A673 (cell line): ENCODE measurements at regions not wholly inside any gene's neighbourhood (a gene's known extent, or its start where the extent isn't known, plus 50 kb on each side); places are given as distances from the start of the nearest gene placed in this dataset.

ENCODE experiments used
- BruUV-seq: library from RNA; stranded (reverse); fragments of 400-500 nt; replicated peaks from 2 replicates; lab custom pipeline; 2021; lab: Mats Ljungman, UMichigan
- CTCF ChIA-PET: fragments of 300-600 bp; sonication (Branson Sonifier 250); formaldehyde crosslinking; loops from one replicate; lab custom pipeline; 2022; ENCODE audit warnings: antibody characterized with exemption; lab: Charles Lee
- POLR2A ChIA-PET: fragments of 300-600 bp; sonication (Branson Sonifier 250); formaldehyde crosslinking; loops from one replicate; lab custom pipeline; 2022; ENCODE audit warnings: antibody characterized with exemption; ENCODE audit not compliant: low non-redundant PET; lab: Charles Lee
- DNase-seq: peaks from one replicate; pipeline ENCODE4 v3.0.0-alpha.2; 2015; ENCODE audit warnings: low spot score
- H3K27ac ChIP-seq: fragments of 200-600 bp; sonication (generic); 2 replicates; pipeline ENCODE4 v1.5.1; 2016; ENCODE audit warnings: mixed run types, low read depth, mild to moderate bottlenecking, mixed read lengths, antibody characterized with exemption, low read length; ENCODE audit not compliant: poor library complexity, severe bottlenecking
- H3K27me3 ChIP-seq: fragments of 200-600 bp; sonication (generic); replicated peaks from 2 replicates; pipeline ENCODE4 v1.6.1; 2017; ENCODE audit warnings: mixed run types, low read depth, mild to moderate bottlenecking, mixed read lengths, antibody characterized with exemption, low read length; ENCODE audit not compliant: insufficient read depth, poor library complexity
- H3K36me3 ChIP-seq: fragments of 200-600 bp; sonication (generic); 2 replicates; pipeline ENCODE4 v1.6.1; 2016; ENCODE audit warnings: mixed run types, mild to moderate bottlenecking, mixed read lengths, antibody characterized with exemption, low read length; ENCODE audit not compliant: insufficient read depth, poor library complexity, severe bottlenecking
- H3K4me1 ChIP-seq: fragments of 200-600 bp; sonication (generic); 2 replicates; pipeline ENCODE4 v1.6.1; 2017; ENCODE audit warnings: mixed run types, mild to moderate bottlenecking, mixed read lengths, antibody characterized with exemption, low read length; ENCODE audit not compliant: insufficient read depth, poor library complexity, severe bottlenecking
- H3K4me3 ChIP-seq: fragments of 200-600 bp; sonication (generic); 2 replicates; pipeline ENCODE4 v1.5.1; 2016; ENCODE audit warnings: low read depth, mixed run types, mild to moderate bottlenecking, mixed read lengths, low read length; ENCODE audit not compliant: poor library complexity, severe bottlenecking
- H3K9me3 ChIP-seq: fragments of 200-600 bp; sonication (generic); 2 replicates; pipeline ENCODE4 v1.6.1; 2016; ENCODE audit warnings: mixed run types, low read depth, mild to moderate bottlenecking, mixed read lengths, antibody characterized with exemption, low read length; ENCODE audit not compliant: poor library complexity, severe bottlenecking
- CTCF ChIP-seq: fragments of 300-800, 200-600 bp; sonication (generic); conservative IDR thresholded peaks from 2 replicates; pipeline ENCODE4 v1.5.1; 2017; ENCODE audit warnings: low read depth, mild to moderate bottlenecking, antibody characterized with exemption, low read length, moderate library complexity, mixed read lengths
- EZH2 ChIP-seq: fragments of 200-600 bp; sonication (generic); IDR thresholded peaks from 2 replicates; pipeline ENCODE4 v1.6.1; 2017; ENCODE audit warnings: borderline replicate concordance, low read depth, mild to moderate bottlenecking, mixed read lengths, antibody characterized with exemption, low read length; ENCODE audit not compliant: poor library complexity, severe bottlenecking
- intact Hi-C: fragments of 100-400 bp; cut with micrococcal nuclease; formaldehyde crosslinking; loops from one replicate; pipeline ENCODE4 v1.10.0; 2022; ENCODE audit not compliant: unreplicated experiment

- DNase-seq = no peak
- Histone ChIP-seq H3K36me3 (no peaks in the 10 kb centered on the region), H3K27ac (no peak overlapping the region), H3K27me3 (no peaks in the 10 kb centered on the region), H3K4me1 (no peaks in the 10 kb centered on the region), H3K9me3 (no peaks in the 10 kb centered on the region), H3K4me3 (no peak overlapping the region)
- POLR2A ChIA-PET = no interaction called here
- CTCF ChIA-PET = no interaction called here
- TF ChIP-seq EZH2 = no peak
- no peak for TF ChIP-seq CTCF
- no TSS peak for BruUV-seq
- intact Hi-C loops = no loop called here
These were observed 316.9 kb upstream of the NOCT start for GRCh38 chr4:138698641-138699040.

- POLR2A ChIA-PET = no interaction called here
- Histone ChIP-seq H3K9me3 (no peaks in the 10 kb centered on the region), H3K4me1 (no peaks in the 10 kb centered on the region), H3K4me3 (no peak overlapping the region), H3K27ac (no peak overlapping the region), H3K36me3 (no peaks in the 10 kb centered on the region), H3K27me3 (no peaks in the 10 kb centered on the region)
- no peak for DNase-seq
- CTCF ChIA-PET = no interaction called here
- intact Hi-C loops = no loop called here
- TF ChIP-seq EZH2 (no peak), CTCF (no peak)
- no TSS peak for BruUV-seq
These were observed 317.7 kb upstream of the NOCT start for GRCh38 chr4:138697851-138698250.

GRCh38 chr4:138696771-138697170 lies 318.8 kb upstream of the NOCT start:
- TF ChIP-seq CTCF (no peak), EZH2 (no peak)
- no TSS peak for BruUV-seq
- Histone ChIP-seq H3K36me3 (no peaks in the 10 kb centered on the region), H3K4me1 (no peaks in the 10 kb centered on the region), H3K9me3 (no peaks in the 10 kb centered on the region), H3K27me3 (no peaks in the 10 kb centered on the region), H3K4me3 (no peak overlapping the region), H3K27ac (no peak overlapping the region)
- ChIA-PET POLR2A (no interaction called here), CTCF (no interaction called here)
- DNase-seq = no peak
- intact Hi-C loops = no loop called here
